ENCODE measurements at regions not wholly inside any gene's neighbourhood (a gene's known extent, or its start where the extent isn't known, plus 50 kb on each side); places are given as distances from the start of the nearest gene placed in this dataset.

GRCh38 chr13:102462570-102462969 is 60.7 kb upstream of the FGF14 start:
- TF ChIP-seq SP1 (IDR thresholded peaks at IDR 0.05) (no peak), BHLHE40 (IDR thresholded peaks at IDR 0.05; ENCODE audit: borderline replicate concordance) (no peak), TARDBP (IDR thresholded peaks at IDR 0.05) (no peak), NFRKB (IDR thresholded peaks at IDR 0.05) (no peak), FOXA1 (IDR thresholded peaks at IDR 0.05) (no peak), FOXM1 (IDR thresholded peaks at IDR 0.05; ENCODE audit: borderline replicate concordance) (no peak), SUZ12 (IDR thresholded peaks at IDR 0.05) (no peak), PKNOX1 (IDR thresholded peaks at IDR 0.05) (no peak), L3MBTL2 (conservative IDR thresholded peaks at IDR 0.05) (no peak), HDGF (IDR thresholded peaks at IDR 0.05; ENCODE audit: borderline replicate concordance) (no peak), ELF4 (IDR thresholded peaks at IDR 0.05) (no peak), ARNT (IDR thresholded peaks at IDR 0.05) (no peak), ZNF384 (IDR thresholded peaks at IDR 0.05) (no peak)
